Fibroblast of villous mesenchyme (primary cell): ENCODE measurements at regions not wholly inside any gene's neighbourhood (a gene's known extent, or its start where the extent isn't known, plus 50 kb on each side); places are given as distances from the start of the nearest gene placed in this dataset.

ENCODE experiments used
- DNase-seq: peaks from one replicate; pipeline ENCODE4 v3.0.0-alpha.2; 2010; ENCODE audit warnings: low read depth
- H3K4me3 ChIP-seq: 2 replicates; pipeline ENCODE4 v1.5.1; 2011; ENCODE audit warnings: low read depth, mild to moderate bottlenecking, low read length
- CTCF ChIP-seq: IDR thresholded peaks from 2 replicates; pipeline ENCODE4 v1.5.1; 2012; ENCODE audit warnings: low read depth, mild to moderate bottlenecking, low read length; ENCODE audit not compliant: insufficient read depth

DNA sequence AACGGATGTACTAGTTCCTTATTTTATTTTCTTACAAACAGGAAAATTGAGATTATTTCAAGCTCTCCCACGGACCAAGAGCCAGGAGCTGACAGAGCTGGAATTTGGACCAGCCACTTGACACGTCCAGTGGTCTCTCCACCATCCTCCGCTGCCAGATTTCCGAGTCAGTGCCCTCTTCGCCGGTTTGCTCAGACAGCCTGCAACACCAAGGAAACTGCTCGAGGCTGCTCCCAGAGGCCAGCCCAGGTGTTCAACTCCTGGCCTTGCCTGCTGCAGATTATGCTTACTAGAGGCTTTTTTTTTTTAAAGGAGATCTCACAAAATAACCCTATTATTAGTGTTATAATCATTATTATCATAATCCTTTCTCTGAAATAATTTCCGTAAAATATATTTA is 779.8 kb downstream of the RNF144A start:
- H3K4me3 ChIP-seq: no peak overlapping the region
- no peak for TF ChIP-seq CTCF
- no peak for DNase-seq

- H3K4me3 ChIP-seq: no peak overlapping the region
- no peak for TF ChIP-seq CTCF
- DNase-seq: no peak
Measured at GRCh38 chr2:7701791-7702190, 784.6 kb downstream of the RNF144A start.

DNA sequence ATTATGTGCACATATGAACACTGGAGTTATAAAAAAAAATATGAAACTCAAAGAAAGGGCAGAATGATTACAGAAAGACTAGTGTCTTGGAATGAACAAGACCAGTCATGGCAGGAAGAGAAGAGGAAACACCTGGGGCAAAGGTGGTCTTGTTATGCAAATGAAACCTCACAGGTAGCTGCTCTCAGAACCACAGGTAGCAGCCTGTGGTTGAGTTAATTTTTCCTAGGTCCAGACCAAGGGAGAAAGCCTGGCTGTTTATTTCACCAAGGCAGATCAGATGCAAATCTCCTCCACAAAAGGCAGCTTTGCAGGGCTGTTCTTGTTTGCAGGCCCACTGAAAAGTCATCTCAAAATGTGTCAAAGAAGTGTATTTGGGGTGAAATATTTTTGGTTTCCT is 785.8 kb downstream of the RNF144A start:
- TF ChIP-seq CTCF: no peak
- no peak overlapping the region for H3K4me3 ChIP-seq
- no peak for DNase-seq

DNA sequence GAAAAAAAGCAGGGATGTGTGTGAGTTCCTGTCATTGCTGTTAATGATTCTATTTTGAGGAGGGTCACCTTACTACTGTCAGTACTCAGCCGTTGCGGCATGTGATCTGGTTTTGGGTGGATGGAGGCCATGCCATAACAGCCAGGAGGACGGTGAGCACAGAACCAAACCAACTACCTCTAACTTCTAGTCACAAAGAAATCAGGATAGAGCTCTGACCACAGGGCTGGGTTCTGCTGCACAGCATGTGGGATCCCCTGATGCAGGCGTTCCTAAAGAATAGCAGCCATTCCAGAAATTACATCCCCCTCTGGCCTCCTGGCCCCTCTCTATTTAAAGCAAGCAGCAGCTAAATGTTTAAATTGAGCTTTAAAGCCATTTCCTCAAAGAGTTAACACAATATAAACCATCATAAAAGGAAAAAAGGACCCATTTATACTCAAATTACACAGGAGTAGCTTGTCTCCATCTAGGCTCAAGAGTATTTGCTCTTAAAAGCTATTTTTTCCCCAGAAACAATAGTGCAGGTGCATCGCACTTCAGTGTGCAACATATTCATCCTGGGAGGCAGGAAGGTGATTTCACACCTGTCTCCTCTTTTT is 786.4 kb downstream of the RNF144A start:
- TF ChIP-seq CTCF: no peak
- no peak for DNase-seq
- no peak overlapping the region for H3K4me3 ChIP-seq

- TF ChIP-seq CTCF: no peak
- no peak for DNase-seq
- no peak overlapping the region for H3K4me3 ChIP-seq
Measured at GRCh38 chr2:7704296-7704865, 787.2 kb downstream of the RNF144A start.

DNA sequence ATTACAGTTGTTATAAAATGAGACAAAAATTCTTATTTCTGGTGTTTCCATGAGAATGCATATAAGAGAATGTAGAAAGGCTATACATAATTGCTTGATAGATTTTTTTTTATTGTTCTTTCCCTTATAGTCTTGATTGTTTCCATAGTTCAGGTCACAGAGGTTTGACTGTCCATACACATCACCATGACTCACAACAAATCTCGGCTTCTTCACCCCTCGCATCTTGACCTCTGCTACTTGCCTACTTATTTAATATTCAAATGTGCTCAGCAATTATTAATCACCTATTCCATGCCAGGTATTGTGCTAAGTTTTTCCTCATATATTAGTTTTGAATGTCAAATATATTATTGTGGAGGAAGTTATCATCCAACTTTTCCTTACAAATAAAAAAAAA is 789.6 kb downstream of the RNF144A start:
- no peak overlapping the region for H3K4me3 ChIP-seq
- DNase-seq: no peak
- TF ChIP-seq CTCF: no peak

GRCh38 chr2:7707723-7708122 is 790.5 kb downstream of the RNF144A start:
- no peak for DNase-seq
- H3K4me3 ChIP-seq: no peak overlapping the region
- TF ChIP-seq CTCF: no peak
